ENCODE measurements at regions not wholly inside any gene's neighbourhood (a gene's known extent, or its start where the extent isn't known, plus 50 kb on each side); places are given as distances from the start of the nearest gene placed in this dataset.

GRCh38 chr5:107301999-107302398, 368.7 kb downstream of the EFNA5 start:
- TF ChIP-seq EZH2 (IDR thresholded peaks at IDR 0.05) (no peak), POLR2AphosphoS5 (IDR thresholded peaks at IDR 0.05; ENCODE audit: borderline replicate concordance, low read depth, low read length) (no peak), FOXP2 (optimal IDR thresholded peaks at IDR 0.05; ENCODE audit: control extremely low read depth, extremely low read length, insufficient read depth) (no peak)
- Histone ChIP-seq H3K9me3 (ENCODE audit: low read depth, low read length) (no peaks in the 10 kb centered on the region), H3K9ac (ENCODE audit: insufficient read length) (no peak overlapping the region), H3K36me3 (ENCODE audit: insufficient read depth, low read length) (no peaks in the 10 kb centered on the region), H3K4me3 (no peak overlapping the region), H3K27ac (no peak overlapping the region)
- DNase-seq (ENCODE audit: low read depth, low spot score): no peak

- no peaks in the 10 kb centered on the region for H3K9me3 ChIP-seq (ENCODE audit: low read depth, low read length)
- no peak for TF ChIP-seq FOXP2 (optimal IDR thresholded peaks at IDR 0.05; ENCODE audit: control extremely low read depth, extremely low read length, insufficient read depth)
- TF ChIP-seq POLR2AphosphoS5 (IDR thresholded peaks at IDR 0.05; ENCODE audit: borderline replicate concordance, low read depth, low read length): no peak
- TF ChIP-seq EZH2 (IDR thresholded peaks at IDR 0.05): no peak
- H3K36me3 ChIP-seq (ENCODE audit: insufficient read depth, low read length): no peaks in the 10 kb centered on the region
- H3K27ac ChIP-seq: no peak overlapping the region
- no peak for DNase-seq (ENCODE audit: low read depth, low spot score)
- no peak overlapping the region for H3K9ac ChIP-seq (ENCODE audit: insufficient read length)
- H3K4me3 ChIP-seq: no peak overlapping the region
Measured at GRCh38 chr5:107300721-107301327, 369.9 kb downstream of the EFNA5 start.

- TF ChIP-seq FOXP2 (optimal IDR thresholded peaks at IDR 0.05; ENCODE audit: control extremely low read depth, extremely low read length, insufficient read depth) (no peak), POLR2AphosphoS5 (IDR thresholded peaks at IDR 0.05; ENCODE audit: borderline replicate concordance, low read depth, low read length) (no peak), EZH2 (IDR thresholded peaks at IDR 0.05) (no peak)
- Histone ChIP-seq H3K9ac (ENCODE audit: insufficient read length) (no peak overlapping the region), H3K9me3 (ENCODE audit: low read depth, low read length) (no peaks in the 10 kb centered on the region), H3K36me3 (ENCODE audit: insufficient read depth, low read length) (no peaks in the 10 kb centered on the region), H3K4me3 (no peak overlapping the region), H3K27ac (no peak overlapping the region)
- DNase-seq (ENCODE audit: low read depth, low spot score): no peak
Measured at GRCh38 chr5:107296572-107296971, 374.2 kb downstream of the EFNA5 start.

GRCh38 chr5:107295914-107296313, 374.8 kb downstream of the EFNA5 start:
- no peak for TF ChIP-seq EZH2 (IDR thresholded peaks at IDR 0.05)
- Histone ChIP-seq H3K27ac (no peak overlapping the region), H3K4me3 (no peak overlapping the region), H3K9ac (ENCODE audit: insufficient read length) (no peak overlapping the region), H3K9me3 (ENCODE audit: low read depth, low read length) (no peaks in the 10 kb centered on the region), H3K36me3 (ENCODE audit: insufficient read depth, low read length) (no peaks in the 10 kb centered on the region)
- no peak for DNase-seq (ENCODE audit: low read depth, low spot score)

- DNase-seq (ENCODE audit: low read depth, low spot score): no peak
- no peak overlapping the region for H3K27ac ChIP-seq
- TF ChIP-seq POLR2AphosphoS5 (IDR thresholded peaks at IDR 0.05; ENCODE audit: borderline replicate concordance, low read depth, low read length) (no peak), FOXP2 (optimal IDR thresholded peaks at IDR 0.05; ENCODE audit: control extremely low read depth, extremely low read length, insufficient read depth) (no peak), EZH2 (IDR thresholded peaks at IDR 0.05) (no peak)
- no peak overlapping the region for H3K4me3 ChIP-seq
- H3K36me3 ChIP-seq (ENCODE audit: insufficient read depth, low read length): no peaks in the 10 kb centered on the region
- no peaks in the 10 kb centered on the region for H3K9me3 ChIP-seq (ENCODE audit: low read depth, low read length)
- H3K9ac ChIP-seq (ENCODE audit: insufficient read length): no peak overlapping the region
Measured at GRCh38 chr5:107294669-107295068, 376.1 kb downstream of the EFNA5 start.

- DNase-seq (ENCODE audit: low read depth, low spot score): no peak
- Histone ChIP-seq H3K9ac (ENCODE audit: insufficient read length) (no peak overlapping the region), H3K27ac (no peak overlapping the region), H3K4me3 (no peak overlapping the region), H3K36me3 (ENCODE audit: insufficient read depth, low read length) (no peaks in the 10 kb centered on the region), H3K9me3 (ENCODE audit: low read depth, low read length) (no peaks in the 10 kb centered on the region)
- TF ChIP-seq EZH2 (IDR thresholded peaks at IDR 0.05): no peak
- no peak for TF ChIP-seq FOXP2 (optimal IDR thresholded peaks at IDR 0.05; ENCODE audit: control extremely low read depth, extremely low read length, insufficient read depth)
Measured at GRCh38 chr5:107294211-107294550, 376.6 kb downstream of the EFNA5 start.

- Histone ChIP-seq H3K9me3 (ENCODE audit: low read depth, low read length) (no peaks in the 10 kb centered on the region), H3K9ac (ENCODE audit: insufficient read length) (no peak overlapping the region), H3K36me3 (ENCODE audit: insufficient read depth, low read length) (no peaks in the 10 kb centered on the region), H3K4me3 (no peak overlapping the region), H3K27ac (no peak overlapping the region)
- no peak for DNase-seq (ENCODE audit: low read depth, low spot score)
- no peak for TF ChIP-seq POLR2AphosphoS5 (IDR thresholded peaks at IDR 0.05; ENCODE audit: borderline replicate concordance, low read depth, low read length)
- no peak for TF ChIP-seq FOXP2 (optimal IDR thresholded peaks at IDR 0.05; ENCODE audit: control extremely low read depth, extremely low read length, insufficient read depth)
- no peak for TF ChIP-seq EZH2 (IDR thresholded peaks at IDR 0.05)
Measured at GRCh38 chr5:107293541-107294210, 377.1 kb downstream of the EFNA5 start.

GRCh38 chr5:107291866-107292265, 378.9 kb downstream of the EFNA5 start:
- no peak for DNase-seq (ENCODE audit: low read depth, low spot score)
- no peaks in the 10 kb centered on the region for H3K9me3 ChIP-seq (ENCODE audit: low read depth, low read length)

GRCh38 chr5:107290780-107291398, 379.8 kb downstream of the EFNA5 start:
- peak overlapping the region; percentile 48; the same call in 1 of the 2 replicates for H3K27ac ChIP-seq
- TF ChIP-seq EZH2 (IDR thresholded peaks at IDR 0.05): no peak
- TF ChIP-seq FOXP2 (optimal IDR thresholded peaks at IDR 0.05; ENCODE audit: control extremely low read depth, extremely low read length, insufficient read depth): no peak
- TF ChIP-seq POLR2AphosphoS5 (IDR thresholded peaks at IDR 0.05; ENCODE audit: borderline replicate concordance, low read depth, low read length): no peak
- no peak for DNase-seq (ENCODE audit: low read depth, low spot score)
- H3K9me3 ChIP-seq (ENCODE audit: low read depth, low read length): no peaks in the 10 kb centered on the region
- no peak overlapping the region for H3K9ac ChIP-seq (ENCODE audit: insufficient read length)
- H3K4me3 ChIP-seq: 0 out of 2 replicates have a peak overlapping the region, but pooled peaks have one; percentile 6
- H3K36me3 ChIP-seq (ENCODE audit: insufficient read depth, low read length): no peaks in the 10 kb centered on the region

More at GRCh38 chr5:107291866-107292265, 378.9 kb downstream of the EFNA5 start:
- Histone ChIP-seq H3K27ac (no peak overlapping the region), H3K4me3 (no peak overlapping the region), H3K36me3 (ENCODE audit: insufficient read depth, low read length) (no peaks in the 10 kb centered on the region), H3K9ac (ENCODE audit: insufficient read length) (no peak overlapping the region)
- TF ChIP-seq FOXP2 (optimal IDR thresholded peaks at IDR 0.05; ENCODE audit: control extremely low read depth, extremely low read length, insufficient read depth): no peak

Data from SK-N-MC (cell line).